G401 (cell line): ENCODE measurements at regions not wholly inside any gene's neighbourhood (a gene's known extent, or its start where the extent isn't known, plus 50 kb on each side); places are given as distances from the start of the nearest gene placed in this dataset.
"Not testable (repeated sequence)": the region's sequence is repeated elsewhere in the genome, so short reads cannot be mapped to it uniquely, and the experiment has no call there.

Experiments used
- DNase-seq: peaks from one replicate; pipeline ENCODE4 v3.0.0-alpha.2; 2015; ENCODE audit warnings: low spot score
- in situ Hi-C: cut with HindIII; loops from 2 replicates; pipeline ENCODE4 v1.10.0; 2016; ENCODE audit warnings: low sequenced_read_pairs, mixed read lengths

DNA sequence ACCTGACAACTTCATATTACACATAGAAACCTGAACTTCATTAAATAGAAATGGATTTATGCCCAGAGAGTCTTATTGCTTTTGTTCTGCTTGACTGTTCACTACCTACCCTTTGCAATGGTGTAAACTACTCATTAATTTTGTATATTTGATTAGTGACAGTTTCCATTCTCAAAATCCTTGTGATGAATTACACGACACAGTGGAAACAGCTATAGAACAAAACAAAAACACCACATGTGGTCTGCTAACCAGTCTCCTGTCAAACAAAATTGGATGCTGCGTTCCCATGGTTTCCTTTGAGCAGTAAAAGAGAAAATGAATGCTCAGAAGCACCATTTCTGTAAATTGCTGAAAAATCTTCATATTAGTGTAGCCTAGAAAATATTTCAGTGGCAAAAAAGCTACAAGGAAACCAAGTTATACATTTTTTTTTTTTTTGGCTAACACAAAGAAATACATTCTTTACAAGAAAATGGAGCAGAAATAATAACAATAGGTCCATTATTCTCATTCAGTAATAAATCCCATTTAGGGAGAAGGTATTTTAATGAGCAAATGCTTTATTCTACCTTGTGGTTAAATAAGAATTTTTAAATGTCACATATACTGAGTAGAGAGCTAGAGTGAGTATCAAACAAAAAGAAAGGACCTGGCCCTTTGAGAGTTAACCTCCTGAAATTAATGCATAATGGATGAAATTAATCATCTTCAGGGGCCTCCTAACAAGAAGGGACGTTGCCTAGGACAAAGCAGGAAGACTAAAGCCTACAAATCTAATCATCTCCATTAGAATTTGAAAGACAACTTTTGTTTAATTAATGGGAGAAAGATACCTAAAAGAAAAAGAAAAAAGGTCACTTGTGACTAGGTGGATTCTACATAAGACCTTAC is 355.1 kb upstream of the ZC3H15 start:
- in situ Hi-C loops, result no loop called here
- DNase-seq, result no peak

- in situ Hi-C loops, result no loop called here
- DNase-seq, result no peak
Measured at GRCh38 chr2:186135686-186136085, 350.4 kb upstream of the ZC3H15 start.

GRCh38 chr2:186136860-186137259 is 349.2 kb upstream of the ZC3H15 start:
- in situ Hi-C loops, result no loop called here
- DNase-seq, result no peak

- in situ Hi-C loops, result no loop called here
- no peak for DNase-seq
Measured at GRCh38 chr2:186138845-186139244, 347.2 kb upstream of the ZC3H15 start.

GRCh38 chr2:186159101-186159500 is 327.0 kb upstream of the ZC3H15 start:
- no peak for DNase-seq

DNA sequence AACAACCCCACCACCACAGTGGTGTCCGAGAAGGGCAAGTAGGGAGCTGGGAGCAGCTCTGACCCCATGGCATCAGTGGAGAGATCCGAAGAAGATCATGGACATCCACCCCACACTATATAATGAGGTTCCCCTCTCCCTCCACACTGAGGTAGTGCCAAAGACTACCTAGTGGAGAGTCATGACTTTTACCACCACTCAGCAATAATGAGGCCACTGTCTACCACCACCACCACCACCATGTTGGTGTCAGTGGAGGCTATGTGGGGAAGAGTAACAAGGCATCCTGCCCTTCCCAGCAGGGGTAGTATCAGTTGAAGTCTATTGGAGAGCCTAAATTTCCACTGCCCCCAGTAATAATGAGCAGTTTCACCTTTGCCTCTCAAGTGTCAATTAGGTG is 321.7 kb upstream of the ZC3H15 start:
- no peak for DNase-seq
- in situ Hi-C loops, result no loop called here

More at GRCh38 chr2:186159101-186159500, 327.0 kb upstream of the ZC3H15 start:
- in situ Hi-C loops, result no loop called here

- in situ Hi-C loops, result no loop called here
- DNase-seq, result no peak
Measured at GRCh38 chr2:186170693-186171092, 315.4 kb upstream of the ZC3H15 start.

DNA sequence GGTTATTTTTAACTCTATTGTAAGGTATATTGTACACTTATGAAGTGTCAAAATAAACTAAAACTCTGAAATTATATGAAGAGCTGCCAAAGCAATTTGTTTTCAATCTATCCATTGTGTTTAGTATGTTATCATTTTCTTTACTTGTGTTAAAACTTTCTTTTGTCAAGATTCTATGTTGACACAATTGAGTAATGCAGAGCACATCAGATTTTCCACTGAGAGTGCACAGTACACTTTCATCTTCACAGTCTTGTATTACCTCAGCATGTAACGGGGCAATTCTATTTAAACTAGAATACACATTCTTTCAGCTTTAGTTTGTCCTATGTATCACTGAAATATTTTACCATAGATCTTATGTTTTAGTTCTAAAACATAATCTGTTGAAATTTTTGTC is 304.4 kb upstream of the ZC3H15 start:
- no peak for DNase-seq
- in situ Hi-C loops, result no loop called here

DNA sequence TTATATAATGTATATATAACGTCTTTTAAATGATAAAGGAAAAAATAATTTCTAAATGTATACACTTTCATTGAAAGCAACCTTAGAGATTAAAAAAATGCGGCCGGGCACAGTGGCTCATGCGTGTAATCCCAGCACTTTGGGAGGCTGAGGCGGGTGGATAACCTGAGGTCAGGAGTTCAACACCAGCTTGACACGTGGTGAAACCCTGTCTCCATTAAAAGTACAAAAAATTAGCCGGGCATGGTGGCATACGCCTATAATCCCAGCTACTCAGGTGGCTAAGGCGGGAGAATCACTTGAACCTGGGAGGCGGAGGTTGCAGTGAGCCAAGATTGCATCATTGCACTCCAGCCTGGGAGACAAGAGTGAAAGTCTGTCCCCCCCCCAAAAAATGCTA is 303.7 kb upstream of the ZC3H15 start:
- in situ Hi-C loops, result not testable (repeated sequence)

GRCh38 chr2:186183406-186183805 is 302.7 kb upstream of the ZC3H15 start:
- no peak for DNase-seq
- in situ Hi-C loops, result no loop called here

More for the DNA sequence above, 303.7 kb upstream of the ZC3H15 start:
- not testable (repeated sequence) for DNase-seq

- DNase-seq, result no peak
- in situ Hi-C loops, result no loop called here
Measured at GRCh38 chr2:186187854-186188253, 298.2 kb upstream of the ZC3H15 start.

DNA sequence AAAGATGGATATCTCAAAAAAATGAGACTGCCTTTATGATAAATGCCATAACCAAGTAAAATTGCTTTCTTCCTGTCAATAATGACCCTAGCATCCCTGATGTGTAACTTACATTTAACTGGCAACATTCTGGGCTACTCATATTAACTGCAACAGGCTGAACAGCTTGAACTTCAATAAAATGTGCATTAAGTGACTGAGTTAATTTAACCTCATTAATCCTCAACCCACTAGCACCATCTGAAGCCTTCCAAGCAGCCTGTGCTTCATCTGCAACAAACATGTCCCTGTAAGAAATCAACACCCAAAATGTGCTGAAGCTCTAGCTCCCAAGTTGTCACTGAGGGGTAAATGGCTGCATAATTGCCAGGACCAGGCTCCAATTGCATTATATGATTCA is 296.2 kb upstream of the ZC3H15 start:
- in situ Hi-C loops, result no loop called here
- DNase-seq, result no peak

- in situ Hi-C loops, result no loop called here
- DNase-seq, result no peak
Measured at GRCh38 chr2:186195696-186196095, 290.4 kb upstream of the ZC3H15 start.

GRCh38 chr2:186197955-186198354 is 288.1 kb upstream of the ZC3H15 start:
- no peak for DNase-seq
- in situ Hi-C loops, result no loop called here

- in situ Hi-C loops, result no loop called here
- no peak for DNase-seq
Measured at GRCh38 chr2:186199029-186199428, 287.0 kb upstream of the ZC3H15 start.

- no peak for DNase-seq
- in situ Hi-C loops, result no loop called here
Measured at GRCh38 chr2:186201371-186201770, 284.7 kb upstream of the ZC3H15 start.

DNA sequence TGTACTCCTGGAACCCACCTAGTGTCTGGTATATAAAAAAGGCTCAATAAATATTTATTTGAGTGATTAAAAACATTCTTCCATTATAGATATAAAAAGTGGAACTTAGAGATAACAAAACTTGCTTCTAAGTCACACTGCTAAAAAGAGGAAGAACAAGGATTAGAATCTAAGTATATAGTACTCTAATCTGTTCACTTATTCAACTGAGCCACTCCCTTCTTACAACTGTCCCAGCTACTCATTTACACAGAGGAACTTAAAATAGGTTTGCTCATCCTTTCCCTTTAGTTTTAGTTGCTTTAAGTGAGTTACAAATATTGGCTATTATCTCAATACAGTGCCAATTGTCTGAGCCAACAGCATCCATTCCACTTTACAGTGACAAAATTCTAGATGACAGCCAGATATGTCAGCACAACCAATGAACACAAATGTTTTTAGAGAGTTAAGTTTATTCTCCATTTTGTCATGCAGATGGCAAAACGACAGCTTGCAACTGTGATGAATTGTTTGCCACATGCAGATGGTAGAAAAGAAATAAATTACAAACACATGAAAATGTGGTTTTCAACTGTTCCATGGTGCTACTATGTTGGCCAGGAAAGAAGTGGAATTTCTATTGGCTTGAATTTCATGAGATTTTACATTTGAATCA is 280.7 kb upstream of the ZC3H15 start:
- in situ Hi-C loops, result no loop called here

DNA sequence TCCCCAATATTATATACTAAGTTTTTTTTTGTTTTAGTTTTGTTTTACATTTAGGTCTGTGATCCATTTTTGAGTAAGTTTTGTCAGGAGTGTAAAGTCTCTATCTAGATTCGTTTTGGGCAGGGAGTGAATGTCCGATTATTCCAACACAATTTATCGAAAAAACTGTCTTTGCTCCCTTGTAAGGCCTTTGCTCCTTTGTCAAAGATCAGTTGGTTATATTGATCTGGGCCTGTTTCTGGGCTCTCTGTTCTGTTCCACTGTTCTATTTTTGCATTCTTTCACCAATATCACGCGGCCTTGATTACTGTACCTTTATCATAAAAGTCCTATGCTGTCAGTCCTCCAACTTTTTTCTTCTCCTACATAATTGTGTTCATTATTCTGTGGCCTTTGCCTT is 276.5 kb upstream of the ZC3H15 start:
- no peak for DNase-seq
- in situ Hi-C loops, result no loop called here

More for the DNA sequence above, 280.7 kb upstream of the ZC3H15 start:
- DNase-seq, result no peak

DNA sequence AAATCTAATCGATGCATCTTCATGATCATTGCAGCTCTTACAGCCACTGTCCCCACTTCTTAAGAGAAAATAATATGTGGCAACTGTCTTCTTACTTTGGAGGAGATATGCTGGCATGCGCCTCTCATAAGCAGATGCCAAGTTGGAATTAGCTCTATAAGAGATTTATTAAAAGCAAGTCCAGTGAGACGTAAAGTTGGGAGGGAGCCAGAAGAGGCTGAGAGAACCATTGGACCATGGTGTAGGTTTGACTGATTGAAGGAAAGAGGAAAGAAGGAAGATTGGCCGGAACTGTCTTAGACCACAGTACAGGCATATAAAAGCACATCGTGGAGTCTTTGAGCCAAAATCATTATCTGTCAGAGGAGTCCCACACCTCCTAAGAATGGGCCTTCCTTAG is 265.7 kb upstream of the ZC3H15 start:
- no peak for DNase-seq
- in situ Hi-C loops, result no loop called here

- in situ Hi-C loops, result no loop called here
- DNase-seq, result no peak
Measured at GRCh38 chr2:186229265-186229664, 256.8 kb upstream of the ZC3H15 start.

DNA sequence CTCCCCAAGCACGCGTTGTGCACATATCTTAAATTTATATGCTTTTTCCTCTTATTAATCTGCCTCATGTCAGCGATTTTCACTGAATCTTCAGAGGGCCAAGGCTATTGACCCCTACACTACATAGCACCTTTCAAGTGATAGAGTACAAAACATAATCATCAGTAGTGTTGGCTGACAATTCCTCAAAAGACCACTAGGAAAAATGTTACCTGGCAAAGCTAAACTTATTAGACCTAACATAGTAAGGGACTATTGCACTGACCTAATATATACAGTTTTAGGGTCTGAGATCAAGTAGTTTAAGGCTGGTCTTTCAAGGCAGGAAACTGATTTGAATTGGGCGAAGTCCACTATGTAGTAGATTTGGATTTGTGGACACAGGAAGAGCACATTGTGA is 244.2 kb upstream of the ZC3H15 start:
- in situ Hi-C loops, result no loop called here

More for the DNA sequence above, 244.2 kb upstream of the ZC3H15 start:
- no peak for DNase-seq
